ENCODE measurements at regions not wholly inside any gene's neighbourhood (a gene's known extent, or its start where the extent isn't known, plus 50 kb on each side); places are given as distances from the start of the nearest gene placed in this dataset.

DNA sequence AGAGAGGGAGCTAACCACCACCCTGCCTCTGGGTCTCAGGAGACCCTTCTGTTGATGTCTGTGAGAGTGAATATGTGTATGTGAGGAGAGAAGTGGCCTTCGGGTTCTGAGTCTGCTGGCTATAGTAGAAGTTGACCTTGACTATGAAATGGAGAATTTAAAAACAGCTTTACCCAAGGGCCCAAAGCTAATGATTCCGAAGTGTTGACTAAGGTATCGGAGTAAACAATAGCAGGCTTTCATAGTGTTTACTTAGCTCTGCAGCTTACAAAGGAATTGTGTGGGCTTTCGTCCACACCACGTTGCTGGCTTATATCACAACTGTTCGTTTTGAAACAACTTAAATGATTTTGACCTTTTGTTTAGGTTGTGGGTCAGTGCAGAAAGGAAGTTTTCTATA, 126.5 kb upstream of the JAG1 start (continued):
- TF ChIP-seq, protein P1, sequence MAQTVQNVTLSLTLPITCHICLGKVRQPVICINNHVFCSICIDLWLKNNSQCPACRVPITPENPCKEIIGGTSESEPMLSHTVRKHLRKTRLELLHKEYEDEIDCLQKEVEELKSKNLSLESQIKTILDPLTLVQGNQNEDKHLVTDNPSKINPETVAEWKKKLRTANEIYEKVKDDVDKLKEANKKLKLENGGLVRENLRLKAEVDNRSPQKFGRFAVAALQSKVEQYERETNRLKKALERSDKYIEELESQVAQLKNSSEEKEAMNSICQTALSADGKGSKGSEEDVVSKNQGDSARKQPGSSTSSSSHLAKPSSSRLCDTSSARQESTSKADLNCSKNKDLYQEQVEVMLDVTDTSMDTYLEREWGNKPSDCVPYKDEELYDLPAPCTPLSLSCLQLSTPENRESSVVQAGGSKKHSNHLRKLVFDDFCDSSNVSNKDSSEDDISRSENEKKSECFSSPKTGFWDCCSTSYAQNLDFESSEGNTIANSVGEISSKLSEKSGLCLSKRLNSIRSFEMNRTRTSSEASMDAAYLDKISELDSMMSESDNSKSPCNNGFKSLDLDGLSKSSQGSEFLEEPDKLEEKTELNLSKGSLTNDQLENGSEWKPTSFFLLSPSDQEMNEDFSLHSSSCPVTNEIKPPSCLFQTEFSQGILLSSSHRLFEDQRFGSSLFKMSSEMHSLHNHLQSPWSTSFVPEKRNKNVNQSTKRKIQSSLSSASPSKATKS (CRISPR knock-in tag; IDR thresholded peaks at IDR 0.05) = no peak
- TF ChIP-seq PAF1 (CRISPR knock-in tag; IDR thresholded peaks at IDR 0.05) (no peak), NR2F2 (IDR thresholded peaks at IDR 0.05; ENCODE audit: borderline replicate concordance, low read depth) (peak; percentile 81), HOXA5 (CRISPR knock-in tag; IDR thresholded peaks at IDR 0.05) (0 out of 2 replicates have a peak, but pooled peaks have one; percentile 47), FOXA3 (CRISPR knock-in tag; IDR thresholded peaks at IDR 0.05) (peak; percentile 97), RXRB (CRISPR knock-in tag; IDR thresholded peaks at IDR 0.05; ENCODE audit: borderline replicate concordance) (peak; percentile 77; the same call in 1 of the 2 replicates), ZBTB7A (CRISPR knock-in tag; IDR thresholded peaks at IDR 0.05) (no peak), ZFY (CRISPR knock-in tag; IDR thresholded peaks at IDR 0.05) (no peak), ZNF747 (CRISPR knock-in tag; IDR thresholded peaks at IDR 0.05; ENCODE audit: borderline replicate concordance) (0 out of 2 replicates have a peak, but pooled peaks have one; percentile 28), HDAC1 (CRISPR knock-in tag; IDR thresholded peaks at IDR 0.05) (0 out of 2 replicates have a peak, but pooled peaks have one; percentile 31), ZSCAN22 (CRISPR knock-in tag; IDR thresholded peaks at IDR 0.05) (no peak), BCL6 (CRISPR knock-in tag; IDR thresholded peaks at IDR 0.05) (peak; percentile 83), IRF2 (CRISPR knock-in tag; IDR thresholded peaks at IDR 0.05) (peak; percentile 52; the same call in 1 of the 2 replicates), PRMT3 (CRISPR knock-in tag; IDR thresholded peaks at IDR 0.05; ENCODE audit: borderline replicate concordance, low read depth) (no peak), ZMYM2 (CRISPR knock-in tag; IDR thresholded peaks at IDR 0.05) (no peak), GABPB1 (CRISPR knock-in tag; IDR thresholded peaks at IDR 0.05) (peak; percentile 17; the same call in 1 of the 2 replicates), KMT2A (CRISPR knock-in tag; IDR thresholded peaks at IDR 0.05) (no peak)
- TF ChIP-seq, protein P2, sequence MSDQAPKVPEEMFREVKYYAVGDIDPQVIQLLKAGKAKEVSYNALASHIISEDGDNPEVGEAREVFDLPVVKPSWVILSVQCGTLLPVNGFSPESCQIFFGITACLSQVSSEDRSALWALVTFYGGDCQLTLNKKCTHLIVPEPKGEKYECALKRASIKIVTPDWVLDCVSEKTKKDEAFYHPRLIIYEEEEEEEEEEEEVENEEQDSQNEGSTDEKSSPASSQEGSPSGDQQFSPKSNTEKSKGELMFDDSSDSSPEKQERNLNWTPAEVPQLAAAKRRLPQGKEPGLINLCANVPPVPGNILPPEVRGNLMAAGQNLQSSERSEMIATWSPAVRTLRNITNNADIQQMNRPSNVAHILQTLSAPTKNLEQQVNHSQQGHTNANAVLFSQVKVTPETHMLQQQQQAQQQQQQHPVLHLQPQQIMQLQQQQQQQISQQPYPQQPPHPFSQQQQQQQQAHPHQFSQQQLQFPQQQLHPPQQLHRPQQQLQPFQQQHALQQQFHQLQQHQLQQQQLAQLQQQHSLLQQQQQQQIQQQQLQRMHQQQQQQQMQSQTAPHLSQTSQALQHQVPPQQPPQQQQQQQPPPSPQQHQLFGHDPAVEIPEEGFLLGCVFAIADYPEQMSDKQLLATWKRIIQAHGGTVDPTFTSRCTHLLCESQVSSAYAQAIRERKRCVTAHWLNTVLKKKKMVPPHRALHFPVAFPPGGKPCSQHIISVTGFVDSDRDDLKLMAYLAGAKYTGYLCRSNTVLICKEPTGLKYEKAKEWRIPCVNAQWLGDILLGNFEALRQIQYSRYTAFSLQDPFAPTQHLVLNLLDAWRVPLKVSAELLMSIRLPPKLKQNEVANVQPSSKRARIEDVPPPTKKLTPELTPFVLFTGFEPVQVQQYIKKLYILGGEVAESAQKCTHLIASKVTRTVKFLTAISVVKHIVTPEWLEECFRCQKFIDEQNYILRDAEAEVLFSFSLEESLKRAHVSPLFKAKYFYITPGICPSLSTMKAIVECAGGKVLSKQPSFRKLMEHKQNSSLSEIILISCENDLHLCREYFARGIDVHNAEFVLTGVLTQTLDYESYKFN (CRISPR knock-in tag; conservative IDR thresholded peaks at IDR 0.05) = peak; percentile 65
- TF ChIP-seq, protein P3, sequence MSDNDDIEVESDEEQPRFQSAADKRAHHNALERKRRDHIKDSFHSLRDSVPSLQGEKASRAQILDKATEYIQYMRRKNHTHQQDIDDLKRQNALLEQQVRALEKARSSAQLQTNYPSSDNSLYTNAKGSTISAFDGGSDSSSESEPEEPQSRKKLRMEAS (IDR thresholded peaks at IDR 0.05) = 0 out of 2 replicates have a peak, but pooled peaks have one; percentile 29
- TF ChIP-seq, protein P4, sequence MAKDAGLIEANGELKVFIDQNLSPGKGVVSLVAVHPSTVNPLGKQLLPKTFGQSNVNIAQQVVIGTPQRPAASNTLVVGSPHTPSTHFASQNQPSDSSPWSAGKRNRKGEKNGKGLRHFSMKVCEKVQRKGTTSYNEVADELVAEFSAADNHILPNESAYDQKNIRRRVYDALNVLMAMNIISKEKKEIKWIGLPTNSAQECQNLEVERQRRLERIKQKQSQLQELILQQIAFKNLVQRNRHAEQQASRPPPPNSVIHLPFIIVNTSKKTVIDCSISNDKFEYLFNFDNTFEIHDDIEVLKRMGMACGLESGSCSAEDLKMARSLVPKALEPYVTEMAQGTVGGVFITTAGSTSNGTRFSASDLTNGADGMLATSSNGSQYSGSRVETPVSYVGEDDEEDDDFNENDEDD (CRISPR knock-in tag; IDR thresholded peaks at IDR 0.05; ENCODE audit: borderline replicate concordance) = no peak
- TF ChIP-seq, protein P5, sequence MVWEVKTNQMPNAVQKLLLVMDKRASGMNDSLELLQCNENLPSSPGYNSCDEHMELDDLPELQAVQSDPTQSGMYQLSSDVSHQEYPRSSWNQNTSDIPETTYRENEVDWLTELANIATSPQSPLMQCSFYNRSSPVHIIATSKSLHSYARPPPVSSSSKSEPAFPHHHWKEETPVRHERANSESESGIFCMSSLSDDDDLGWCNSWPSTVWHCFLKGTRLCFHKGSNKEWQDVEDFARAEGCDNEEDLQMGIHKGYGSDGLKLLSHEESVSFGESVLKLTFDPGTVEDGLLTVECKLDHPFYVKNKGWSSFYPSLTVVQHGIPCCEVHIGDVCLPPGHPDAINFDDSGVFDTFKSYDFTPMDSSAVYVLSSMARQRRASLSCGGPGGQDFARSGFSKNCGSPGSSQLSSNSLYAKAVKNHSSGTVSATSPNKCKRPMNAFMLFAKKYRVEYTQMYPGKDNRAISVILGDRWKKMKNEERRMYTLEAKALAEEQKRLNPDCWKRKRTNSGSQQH (CRISPR knock-in tag; IDR thresholded peaks at IDR 0.05; ENCODE audit: low read depth) = no peak
